ENCODE measurements at regions not wholly inside any gene's neighbourhood (a gene's known extent, or its start where the extent isn't known, plus 50 kb on each side); places are given as distances from the start of the nearest gene placed in this dataset.
"Not testable (repeated sequence)": the region's sequence is repeated elsewhere in the genome, so short reads cannot be mapped to it uniquely, and the experiment has no call there.

GRCh38 chr2:49465157-49465831 lies 311.0 kb upstream of the FSHR start:
- no peak for DNase-seq

GRCh38 chr2:49459314-49459993 lies 305.1 kb upstream of the FSHR start:
- no peak for DNase-seq

GRCh38 chr2:49444005-49444404 lies 289.7 kb upstream of the FSHR start:
- no peak for DNase-seq

- DNase-seq: no peak
Observed at GRCh38 chr2:49426996-49427395, 272.7 kb upstream of the FSHR start.

- DNase-seq: no peak
Observed at GRCh38 chr2:49416252-49416651, 261.9 kb upstream of the FSHR start.

- no peak for DNase-seq
Observed at GRCh38 chr2:49404108-49404507, 249.8 kb upstream of the FSHR start.

GRCh38 chr2:49403637-49404036 lies 249.3 kb upstream of the FSHR start:
- no peak for DNase-seq

GRCh38 chr2:49379406-49379805 lies 225.1 kb upstream of the FSHR start:
- DNase-seq: no peak

- no peak for DNase-seq
Observed at GRCh38 chr2:49371128-49371701, 216.9 kb upstream of the FSHR start.

- DNase-seq: no peak
Observed at GRCh38 chr2:49369650-49370049, 215.3 kb upstream of the FSHR start.

GRCh38 chr2:49369101-49369500 lies 214.8 kb upstream of the FSHR start:
- DNase-seq: no peak

GRCh38 chr2:49367003-49367402 lies 212.7 kb upstream of the FSHR start:
- DNase-seq: no peak

GRCh38 chr2:49360407-49360767 lies 206.1 kb upstream of the FSHR start:
- no peak for DNase-seq

GRCh38 chr2:49359721-49360406 lies 205.5 kb upstream of the FSHR start:
- DNase-seq: no peak

GRCh38 chr2:49355611-49356010 lies 201.3 kb upstream of the FSHR start:
- no peak for DNase-seq

- no peak for DNase-seq
Observed at GRCh38 chr2:49351560-49351959, 197.2 kb upstream of the FSHR start.

GRCh38 chr2:49343638-49344037 lies 189.3 kb upstream of the FSHR start:
- DNase-seq: no peak

GRCh38 chr2:49342156-49342555 lies 187.8 kb upstream of the FSHR start:
- no peak for DNase-seq

- no peak for DNase-seq
Observed at GRCh38 chr2:49335546-49335945, 181.2 kb upstream of the FSHR start.

GRCh38 chr2:49332415-49332814 lies 178.1 kb upstream of the FSHR start:
- no peak for DNase-seq

- no peak for DNase-seq
Observed at GRCh38 chr2:49318531-49318930, 164.2 kb upstream of the FSHR start.

- no peak for DNase-seq
Observed at GRCh38 chr2:49309461-49309860, 155.1 kb upstream of the FSHR start.

GRCh38 chr2:49306925-49307324 lies 152.6 kb upstream of the FSHR start:
- DNase-seq: no peak

- DNase-seq: not testable (repeated sequence)
Observed at GRCh38 chr2:49298693-49299092, 144.4 kb upstream of the FSHR start.
